GM12891 (cell line): ENCODE measurements at regions not wholly inside any gene's neighbourhood (a gene's known extent, or its start where the extent isn't known, plus 50 kb on each side); places are given as distances from the start of the nearest gene placed in this dataset.
A peak's percentile ranks its signal among the peaks of the same experiment; 100 is the strongest.

Experiments used
- DNase-seq: peaks from one replicate; pipeline ENCODE4 v3.0.0; 2011; ENCODE audit warnings: low spot score; ENCODE audit not compliant: insufficient read length
- FAIRE-seq: peaks from 2 replicates; lab custom pipeline; 2011; peaks lifted over from hg19 to GRCh38; lab: Jason Lieb, UNC
- PAX5 ChIP-seq: IDR thresholded peaks from 2 replicates; pipeline ENCODE4 v1.6.1; 2011; ENCODE audit warnings: low read length, moderate library complexity, mild to moderate bottlenecking; ENCODE audit not compliant: insufficient read depth, severe bottlenecking
- POLR2A ChIP-seq: IDR thresholded peaks from 2 replicates; pipeline ENCODE4 v1.6.1; 2011; ENCODE audit warnings: low read depth, low read length, control low read depth
- POLR2AphosphoS5 ChIP-seq: IDR thresholded peaks from 2 replicates; pipeline ENCODE4 v1.6.1; 2011; ENCODE audit warnings: low read depth, low read length, control low read depth
- POU2F2 ChIP-seq: IDR thresholded peaks from 2 replicates; pipeline ENCODE4 v1.6.1; 2011; ENCODE audit warnings: low read depth, mild to moderate bottlenecking, control low read depth, low read length, moderate library complexity
- SPI1 ChIP-seq: IDR thresholded peaks from 2 replicates; pipeline ENCODE4 v1.6.1; 2011; ENCODE audit warnings: low read depth, low read length, control low read depth
- TAF1 ChIP-seq: IDR thresholded peaks from 2 replicates; pipeline ENCODE4 v1.6.1; 2011; ENCODE audit warnings: low read depth, low read length, control low read depth

GRCh38 chr6:156694679-156695078, 82.5 kb upstream of the ARID1B start:
- TF ChIP-seq POU2F2 (0 out of 2 replicates have a peak, but pooled peaks have one; percentile 32), PAX5 (no peak)
- DNase-seq (no peak), FAIRE-seq (no peak)

- FAIRE-seq (peak; percentile 97), DNase-seq (no peak)
- peak; percentile 67; the same call in 1 of the 2 replicates for TF ChIP-seq POLR2AphosphoS5
- TF ChIP-seq SPI1 = peak; percentile 53; the same call in 1 of the 2 replicates
- no peak for TF ChIP-seq PAX5
- peak; percentile 57 for TF ChIP-seq POU2F2
- TF ChIP-seq TAF1 = peak; percentile 56; the same call in 1 of the 2 replicates
- TF ChIP-seq POLR2A = peak; percentile 66; the same call in 1 of the 2 replicates
Measured at GRCh38 chr6:156691018-156691417, 86.2 kb upstream of the ARID1B start.

DNA sequence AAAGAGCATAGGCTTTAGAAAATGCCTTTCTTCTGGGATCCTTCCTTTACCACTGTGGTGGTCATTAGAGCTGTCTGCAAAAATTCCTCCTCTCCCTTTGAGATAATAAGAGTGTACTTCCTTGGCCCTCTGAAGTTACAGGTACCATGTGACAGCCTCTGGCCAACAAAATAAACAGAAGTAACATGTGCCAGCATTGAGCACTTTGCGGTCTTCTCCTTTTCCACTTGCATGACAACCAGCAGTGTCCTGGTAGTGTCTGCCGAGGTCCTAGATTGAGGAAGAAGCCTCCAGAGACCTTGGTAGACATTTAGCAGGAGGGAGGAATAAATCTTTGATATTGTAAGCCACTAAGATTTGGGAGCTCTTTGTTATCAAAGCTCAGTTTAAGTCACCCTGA, 87.5 kb upstream of the ARID1B start:
- FAIRE-seq (peak; percentile 52), DNase-seq (no peak)
- TF ChIP-seq POU2F2 (no peak), TAF1 (no peak), SPI1 (no peak), PAX5 (no peak)

DNA sequence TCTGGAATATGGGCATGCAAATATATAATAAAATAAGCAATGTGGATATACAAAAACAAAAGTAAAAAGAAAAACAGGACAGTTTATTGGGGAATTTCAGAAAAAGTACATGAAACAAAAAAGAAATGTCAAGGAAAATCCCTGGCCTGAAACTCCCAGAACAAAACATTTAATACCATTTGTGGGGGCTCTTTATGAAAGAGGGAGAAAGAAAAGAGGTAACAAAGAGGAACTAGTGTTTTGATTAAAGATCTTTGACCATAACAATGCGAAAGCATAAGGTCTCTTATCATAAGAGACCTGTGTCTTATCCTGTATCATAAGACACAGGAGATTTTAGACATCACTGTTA, 88.6 kb upstream of the ARID1B start:
- DNase-seq (no peak), FAIRE-seq (no peak)
- TF ChIP-seq POLR2AphosphoS5 (no peak), PAX5 (no peak), POU2F2 (no peak), POLR2A (no peak), SPI1 (no peak), TAF1 (no peak)

DNA sequence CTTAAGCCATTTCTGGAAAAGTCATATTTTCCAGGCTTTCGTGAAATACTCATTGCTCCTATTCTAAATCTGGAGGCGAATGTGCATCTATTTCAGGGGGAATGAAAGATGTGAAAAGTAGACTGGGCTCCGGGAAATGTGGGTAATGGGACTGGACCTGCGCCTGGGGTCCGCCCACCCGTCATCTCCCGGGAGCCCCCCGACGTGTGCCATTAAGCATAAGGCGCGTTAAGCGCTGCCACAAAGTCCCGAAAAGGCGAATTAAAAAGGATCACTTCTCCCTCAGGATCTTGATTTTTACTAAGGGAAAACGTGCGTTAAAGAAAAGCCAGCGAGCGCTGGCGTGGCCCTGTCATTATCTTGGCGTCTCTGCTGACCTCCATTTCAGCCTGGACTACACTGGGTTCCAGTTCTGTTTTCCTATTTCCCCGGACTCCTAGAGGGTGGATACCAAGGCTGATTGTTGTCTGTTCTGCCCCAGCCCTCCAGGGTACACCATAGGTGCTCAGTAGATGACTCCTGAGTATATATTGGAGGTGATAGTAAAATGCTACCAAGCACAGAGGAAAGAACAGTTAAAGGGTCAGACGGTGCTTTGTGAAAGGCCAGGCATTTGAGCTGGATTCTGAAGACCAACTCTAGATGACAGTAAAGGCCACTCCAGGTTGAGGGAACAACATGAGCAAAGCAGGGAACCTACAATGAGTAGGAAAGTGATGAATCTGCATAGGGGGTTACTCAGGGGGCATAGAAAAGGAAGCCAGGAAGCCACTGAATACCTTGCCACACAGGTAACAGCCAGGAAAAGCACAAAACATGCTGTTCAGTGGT, 89.2 kb upstream of the ARID1B start:
- peak; percentile 41 for FAIRE-seq
- TF ChIP-seq PAX5 (no peak), POLR2A (no peak; the same call in 1 of the 2 replicates), TAF1 (no peak), SPI1 (no peak), POLR2AphosphoS5 (no peak; the same call in 1 of the 2 replicates), POU2F2 (no peak)
- no peak for DNase-seq

GRCh38 chr6:156686995-156687788, 90.0 kb upstream of the ARID1B start:
- FAIRE-seq (peak; percentile 91), DNase-seq (peak; percentile 76)
- TF ChIP-seq POU2F2 = 0 out of 2 replicates have a peak, but pooled peaks have one; percentile 5
- TF ChIP-seq TAF1 = peak; percentile 88
- TF ChIP-seq SPI1 = no peak
- peak; percentile 69; the same call in 1 of the 2 replicates for TF ChIP-seq POLR2AphosphoS5
- TF ChIP-seq PAX5 = peak; percentile 16
- TF ChIP-seq POLR2A = peak; percentile 61

DNA sequence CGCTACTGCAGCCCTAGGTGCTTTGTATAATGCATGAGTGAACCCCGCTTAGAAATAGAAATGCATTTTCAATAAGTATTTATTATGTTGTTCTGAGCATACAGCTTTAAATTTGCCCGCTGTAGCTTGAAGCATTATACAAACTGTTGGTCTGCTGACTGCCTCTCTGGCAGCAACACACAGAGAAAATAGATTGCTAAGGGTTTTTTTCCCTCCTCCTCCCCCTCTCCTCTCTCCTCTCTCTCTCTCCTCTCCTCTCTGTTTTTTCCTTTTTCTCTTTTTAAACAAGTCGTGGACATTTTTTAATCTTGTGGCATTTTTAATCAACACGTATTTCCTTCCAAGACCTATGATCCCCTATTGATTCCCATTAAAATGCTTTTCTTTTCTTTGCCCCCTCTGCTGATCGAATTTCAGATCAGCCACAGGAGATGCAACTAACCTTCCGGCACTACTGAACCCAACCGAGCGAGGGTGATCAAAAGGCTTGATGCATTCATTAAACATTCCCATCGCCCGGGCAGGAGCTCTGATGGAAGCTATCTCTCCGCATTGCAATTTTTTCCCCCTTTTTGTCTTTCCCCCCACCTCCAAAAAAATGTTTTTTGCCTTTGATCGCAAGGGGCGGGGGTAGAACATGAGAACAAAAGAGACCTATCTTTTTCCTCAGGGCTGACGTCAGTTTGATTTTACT, 90.7 kb upstream of the ARID1B start:
- peak; percentile 76 for FAIRE-seq
- TF ChIP-seq POLR2A = no peak; the same call in 1 of the 2 replicates
- TF ChIP-seq TAF1 = no peak
- no peak for TF ChIP-seq PAX5
- TF ChIP-seq POU2F2 = no peak
- TF ChIP-seq SPI1 = no peak
- no peak for TF ChIP-seq POLR2AphosphoS5
- no peak for DNase-seq

DNA sequence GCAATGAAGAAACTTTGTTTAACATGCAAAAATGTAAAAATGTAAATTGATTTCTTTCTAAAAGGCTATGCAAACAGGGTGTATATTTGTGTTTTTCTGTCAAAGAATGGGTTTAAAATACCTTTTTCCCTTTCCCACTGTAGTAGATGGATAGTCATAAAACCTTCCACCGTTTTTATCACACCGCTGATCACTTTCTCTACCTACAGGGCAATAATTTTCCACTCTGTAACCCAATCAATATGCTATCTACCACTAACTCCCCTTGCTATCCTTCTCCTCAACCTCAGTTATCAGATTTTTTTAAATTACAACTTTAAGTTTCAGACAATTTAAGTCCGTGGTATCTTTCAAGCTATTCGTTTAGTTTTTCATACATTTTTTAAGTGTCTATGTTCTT, 91.4 kb upstream of the ARID1B start:
- FAIRE-seq (no peak), DNase-seq (no peak)
- TF ChIP-seq PAX5 (no peak), POU2F2 (no peak), TAF1 (no peak), SPI1 (no peak), POLR2A (no peak), POLR2AphosphoS5 (no peak)

DNA sequence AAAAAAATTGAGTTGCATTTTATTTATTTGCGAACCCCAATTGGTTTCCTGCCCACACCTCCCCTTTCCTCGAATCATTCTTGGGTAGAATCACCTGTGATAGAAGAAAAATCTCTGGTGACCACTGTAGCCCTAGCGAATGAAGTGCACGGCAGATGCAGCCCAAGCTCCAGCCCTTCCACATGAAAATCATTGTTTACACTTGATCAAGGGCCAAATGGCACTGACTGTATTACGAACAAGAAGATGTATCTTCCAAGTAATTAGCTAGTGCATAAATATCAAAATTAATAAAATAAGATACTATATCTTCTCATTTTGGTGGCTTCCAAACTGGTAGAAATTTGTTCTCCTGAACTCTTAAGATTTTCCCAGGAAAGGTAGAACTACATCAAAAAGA, 93.4 kb upstream of the ARID1B start:
- no peak for DNase-seq
- TF ChIP-seq POLR2AphosphoS5 (no peak), PAX5 (no peak), TAF1 (no peak), SPI1 (no peak), POLR2A (no peak), POU2F2 (no peak)
- FAIRE-seq = no peak
